H9 (cell line): ENCODE measurements at regions not wholly inside any gene's neighbourhood (a gene's known extent, or its start where the extent isn't known, plus 50 kb on each side); places are given as distances from the start of the nearest gene placed in this dataset.

Experiments
- DNase-seq: peaks from one replicate; pipeline ENCODE4 v3.0.0-alpha.2; 2017
- H2AFZ ChIP-seq: one replicate; pipeline ENCODE4 v1.6.1; 2013; ENCODE audit warnings: mild to moderate bottlenecking, low read length, control low read depth, moderate library complexity
- H2AK5ac ChIP-seq: 2 replicates; pipeline ENCODE4 v1.6.1; 2013; ENCODE audit warnings: low read length, control low read depth, mixed read lengths; ENCODE audit not compliant: insufficient read length
- H2BK120ac ChIP-seq: one replicate; pipeline ENCODE4 v1.6.1; 2013; ENCODE audit warnings: low read depth, mild to moderate bottlenecking, low read length, control low read depth, inconsistent platforms; ENCODE audit not compliant: poor library complexity, severe bottlenecking
- H2BK12ac ChIP-seq: 2 replicates; pipeline ENCODE4 v1.6.1; 2013; ENCODE audit warnings: low read length, control low read depth, mixed read lengths, low read depth; ENCODE audit not compliant: insufficient read length
- H2BK15ac ChIP-seq: 2 replicates; pipeline ENCODE4 v1.6.1; 2013; ENCODE audit warnings: low read depth, low read length, control low read depth
- H2BK20ac ChIP-seq: one replicate; pipeline ENCODE4 v1.6.1; 2013; ENCODE audit warnings: low read depth, mild to moderate bottlenecking, low read length, control low read depth, inconsistent platforms; ENCODE audit not compliant: poor library complexity, severe bottlenecking
- H2BK5ac ChIP-seq: 2 replicates; pipeline ENCODE4 v1.6.1; 2013; ENCODE audit warnings: low read length, control low read depth, mixed read lengths; ENCODE audit not compliant: insufficient read length
- H3K14ac ChIP-seq: 2 replicates; pipeline ENCODE4 v1.6.1; 2013; ENCODE audit warnings: low read length, control low read depth; ENCODE audit not compliant: insufficient read depth
- H3K18ac ChIP-seq: 2 replicates; pipeline ENCODE4 v1.6.1; 2013; ENCODE audit warnings: low read depth, mild to moderate bottlenecking, mixed read lengths, low read length, control low read depth; ENCODE audit not compliant: insufficient read length
- H3K23ac ChIP-seq: 2 replicates; pipeline ENCODE4 v1.6.1; 2013; ENCODE audit warnings: low read length, control low read depth, mixed read lengths, low read depth; ENCODE audit not compliant: insufficient read length
- H3K23me2 ChIP-seq: 2 replicates; pipeline ENCODE4 v1.6.1; 2013; ENCODE audit warnings: low read depth, mild to moderate bottlenecking, mixed read lengths, low read length, control low read depth; ENCODE audit not compliant: insufficient read length, poor library complexity, severe bottlenecking
- H3K27ac ChIP-seq: 2 replicates; pipeline ENCODE4 v1.5.1; 2013; ENCODE audit warnings: low read length, control low read depth, mixed read lengths, low read depth; ENCODE audit not compliant: insufficient read length
- H3K27me3 ChIP-seq: 2 replicates; pipeline ENCODE4 v1.6.1; 2013; ENCODE audit warnings: low read length, control low read depth, inconsistent platforms; ENCODE audit not compliant: insufficient read depth
- H3K4ac ChIP-seq: 2 replicates; pipeline ENCODE4 v1.6.1; 2013; ENCODE audit warnings: low read depth, mild to moderate bottlenecking, control low read depth, inconsistent platforms, low read length, moderate library complexity
- H3K4me1 ChIP-seq: 2 replicates; pipeline ENCODE4 v1.6.1; 2013; ENCODE audit warnings: low read length, control low read depth, inconsistent platforms; ENCODE audit not compliant: insufficient read depth
- H3K4me2 ChIP-seq: 2 replicates; pipeline ENCODE4 v1.6.1; 2013; ENCODE audit warnings: low read length, control low read depth, mixed read lengths; ENCODE audit not compliant: insufficient read length, insufficient read depth
- H3K56ac ChIP-seq: 2 replicates; pipeline ENCODE4 v1.6.1; 2013; ENCODE audit warnings: low read depth, mild to moderate bottlenecking, mixed read lengths, low read length, control low read depth; ENCODE audit not compliant: insufficient read length
- H3K79me1 ChIP-seq: 2 replicates; pipeline ENCODE4 v1.6.1; 2013; ENCODE audit warnings: low read depth, mild to moderate bottlenecking, moderate library complexity, low read length, control low read depth, inconsistent platforms; ENCODE audit not compliant: insufficient read depth, poor library complexity, severe bottlenecking
- H3K79me2 ChIP-seq: 2 replicates; pipeline ENCODE4 v1.6.1; 2013; ENCODE audit warnings: low read length, control low read depth, inconsistent platforms; ENCODE audit not compliant: insufficient read depth
- H3K9ac ChIP-seq: 2 replicates; pipeline ENCODE4 v1.6.1; 2013; ENCODE audit warnings: low read length, control low read depth, mixed read lengths; ENCODE audit not compliant: insufficient read length; ENCODE audit errors: extremely low read depth
- H3K9me3 ChIP-seq: one replicate; pipeline ENCODE4 v1.6.1; 2013; ENCODE audit warnings: low read depth, low read length, inconsistent platforms; ENCODE audit not compliant: control insufficient read depth
- H3T11ph ChIP-seq: one replicate; pipeline ENCODE4 v1.6.1; 2013; ENCODE audit warnings: mild to moderate bottlenecking, low read length, control low read depth, inconsistent platforms
- H4K20me1 ChIP-seq: one replicate; pipeline ENCODE4 v1.6.1; 2013; ENCODE audit not compliant: control insufficient read depth, insufficient read length, insufficient read depth
- H4K5ac ChIP-seq: 2 replicates; pipeline ENCODE4 v1.6.1; 2013; ENCODE audit warnings: low read depth, mild to moderate bottlenecking, mixed read lengths, low read length, control low read depth; ENCODE audit not compliant: insufficient read length
- H4K8ac ChIP-seq: replicated peaks from 2 replicates; pipeline ENCODE4 v1.6.1; 2013; ENCODE audit warnings: low read length, control low read depth, mixed read lengths, low read depth; ENCODE audit not compliant: insufficient read length
- H4K91ac ChIP-seq: 2 replicates; pipeline ENCODE4 v1.6.1; 2013; ENCODE audit warnings: low read depth, mild to moderate bottlenecking, moderate library complexity, mixed read lengths, low read length, control low read depth; ENCODE audit not compliant: insufficient read length
- H3K27ac Mint-ChIP-seq, 3 experiments: 2 replicates in 2 of 3; 3 replicates in 1 of 3; pipeline ENCODE4 v1.8.0; 2020 to 2021; ENCODE audit warnings: mixed read lengths in 3 of 3, mild to moderate bottlenecking in 1 of 3, moderate library complexity in 1 of 3
- H3K27me3 Mint-ChIP-seq: 2 replicates; pipeline ENCODE4 v1.8.0; 2021; ENCODE audit warnings: low read depth, mild to moderate bottlenecking, moderate library complexity, mixed read lengths
- H3K36me3 Mint-ChIP-seq, 3 experiments: 2 replicates in 2 of 3; 3 replicates in 1 of 3; pipeline ENCODE4 v1.8.0; 2020 to 2021; ENCODE audit warnings: low read depth in 3 of 3, mixed read lengths in 3 of 3; ENCODE audit not compliant: insufficient read depth in 1 of 3
- H3K4me1 Mint-ChIP-seq, 2 experiments: 2 replicates each; pipeline ENCODE4 v1.8.0; 2020; ENCODE audit warnings: mixed read lengths in 2 of 2
- H3K4me3 Mint-ChIP-seq, 2 experiments: 2 replicates in 1 of 2; 3 replicates in 1 of 2; pipeline ENCODE4 v1.8.0; 2020 to 2021; ENCODE audit warnings: mild to moderate bottlenecking in 2 of 2, mixed read lengths in 2 of 2, moderate library complexity in 1 of 2
- H3K9me3 Mint-ChIP-seq, 2 experiments: 2 replicates in 1 of 2; 3 replicates in 1 of 2; pipeline ENCODE4 v1.8.0; 2020; ENCODE audit warnings: mild to moderate bottlenecking in 2 of 2, mixed read lengths in 2 of 2, moderate library complexity in 1 of 2
- CTCF ChIP-seq: fragments of 200-600 bp; sonication (generic); conservative IDR thresholded peaks from 3 replicates; pipeline ENCODE4 v1.8.0; 2021; ENCODE audit warnings: antibody characterized with exemption, mild to moderate bottlenecking
- WGBS: extraction: QIAGEN DNeasy Blood & Tissue Kit; methylation state at CpG from one replicate; pipeline ENCODE4 v1.1.7; 2013; ENCODE audit warnings: missing lambda C conversion rate, low lambda C conversion rate, mixed read lengths; ENCODE audit not compliant: insufficient read length; ENCODE audit errors: extremely low coverage; 5-methylcytosine and 5-hydroxymethylcytosine counted together

- Mint-ChIP-seq H3K27ac (no peak overlapping the region), H3K27me3 (no peaks in the 10 kb centered on the region), H3K4me1 (peaks cover 9 to 13% of the 10 kb centered on the region in 2 experiments), H3K9me3 (peaks cover 2 to 3% of the 10 kb centered on the region in 2 experiments; a peak in 3 of 5 replicates), H3K36me3 (peaks cover 0 to 4% (median 0%) of the 10 kb centered on the region in 3 experiments; a peak in 2 of 7 replicates), H3K4me3 (no peak overlapping the region)
- H2BK15ac ChIP-seq: no peak overlapping the region
- H2AK5ac ChIP-seq: no peak overlapping the region
- H3K23ac ChIP-seq: no peak overlapping the region
- no peak overlapping the region for H3K9ac ChIP-seq
- H2BK20ac ChIP-seq: no peak overlapping the region
- H4K8ac ChIP-seq: no peak overlapping the region
- no peak overlapping the region for H4K91ac ChIP-seq
- no peak overlapping the region for H3K4me2 ChIP-seq
- no peak overlapping the region for H3K4ac ChIP-seq
- no peak overlapping the region for H3T11ph ChIP-seq
- no peak overlapping the region for H3K27ac ChIP-seq
- H3K14ac ChIP-seq: no peak overlapping the region
- H3K23me2 ChIP-seq: no peaks in the 10 kb centered on the region
- no peaks in the 10 kb centered on the region for H4K20me1 ChIP-seq
- H3K79me1 ChIP-seq: no peaks in the 10 kb centered on the region
- H3K4me1 ChIP-seq: no peaks in the 10 kb centered on the region; the same call in 1 of the 2 replicates
- WGBS: no CpG with 5 or more reads among the region's 2 CpGs
- no peak overlapping the region for H3K56ac ChIP-seq
- no peak overlapping the region for H2BK12ac ChIP-seq
- H2BK120ac ChIP-seq: no peak overlapping the region
- H3K79me2 ChIP-seq: no peaks in the 10 kb centered on the region
- H2AFZ ChIP-seq: no peak overlapping the region
- TF ChIP-seq CTCF: no peak
- no peak for DNase-seq
- no peak overlapping the region for H4K5ac ChIP-seq
- no peak overlapping the region for H3K18ac ChIP-seq
- H3K27me3 ChIP-seq: no peaks in the 10 kb centered on the region
- no peaks in the 10 kb centered on the region for H3K9me3 ChIP-seq
- no peak overlapping the region for H2BK5ac ChIP-seq
Measured at GRCh38 chr12:92045852-92046251, 99.8 kb downstream of the BTG1 start.
